ENCODE measurements at regions not wholly inside any gene's neighbourhood (a gene's known extent, or its start where the extent isn't known, plus 50 kb on each side); places are given as distances from the start of the nearest gene placed in this dataset.

DNA sequence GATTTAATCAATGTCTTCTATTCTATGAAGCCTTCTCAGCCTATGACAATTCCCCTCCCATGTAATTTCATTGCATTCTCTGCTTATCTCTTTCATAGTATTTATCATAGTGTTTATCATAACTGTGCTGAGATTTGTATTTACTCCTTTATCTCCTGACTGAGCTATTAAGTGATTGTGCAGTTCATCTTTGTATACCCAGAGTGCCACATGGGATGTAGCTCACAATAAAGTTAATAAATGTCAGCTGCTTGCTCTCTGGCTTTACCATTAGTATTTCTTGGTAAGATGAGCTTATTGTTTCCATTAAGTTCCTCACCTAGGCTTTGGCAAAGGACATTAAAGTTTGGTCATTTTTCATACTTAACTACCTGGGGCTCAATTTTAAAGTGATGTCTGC is 275.1 kb upstream of the MPDZ start:
- TF ChIP-seq EZH2 (IDR thresholded peaks at IDR 0.05; ENCODE audit: low read depth, unreplicated experiment), result no peak
- TF ChIP-seq, protein P1, sequence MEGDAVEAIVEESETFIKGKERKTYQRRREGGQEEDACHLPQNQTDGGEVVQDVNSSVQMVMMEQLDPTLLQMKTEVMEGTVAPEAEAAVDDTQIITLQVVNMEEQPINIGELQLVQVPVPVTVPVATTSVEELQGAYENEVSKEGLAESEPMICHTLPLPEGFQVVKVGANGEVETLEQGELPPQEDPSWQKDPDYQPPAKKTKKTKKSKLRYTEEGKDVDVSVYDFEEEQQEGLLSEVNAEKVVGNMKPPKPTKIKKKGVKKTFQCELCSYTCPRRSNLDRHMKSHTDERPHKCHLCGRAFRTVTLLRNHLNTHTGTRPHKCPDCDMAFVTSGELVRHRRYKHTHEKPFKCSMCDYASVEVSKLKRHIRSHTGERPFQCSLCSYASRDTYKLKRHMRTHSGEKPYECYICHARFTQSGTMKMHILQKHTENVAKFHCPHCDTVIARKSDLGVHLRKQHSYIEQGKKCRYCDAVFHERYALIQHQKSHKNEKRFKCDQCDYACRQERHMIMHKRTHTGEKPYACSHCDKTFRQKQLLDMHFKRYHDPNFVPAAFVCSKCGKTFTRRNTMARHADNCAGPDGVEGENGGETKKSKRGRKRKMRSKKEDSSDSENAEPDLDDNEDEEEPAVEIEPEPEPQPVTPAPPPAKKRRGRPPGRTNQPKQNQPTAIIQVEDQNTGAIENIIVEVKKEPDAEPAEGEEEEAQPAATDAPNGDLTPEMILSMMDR (conservative IDR thresholded peaks at IDR 0.05; ENCODE audit: low read depth in 2 of 2), result no peak
- no peak for TF ChIP-seq POLR2AphosphoS5 (IDR thresholded peaks at IDR 0.05; ENCODE audit: low read depth)
- TF ChIP-seq, protein P2, sequence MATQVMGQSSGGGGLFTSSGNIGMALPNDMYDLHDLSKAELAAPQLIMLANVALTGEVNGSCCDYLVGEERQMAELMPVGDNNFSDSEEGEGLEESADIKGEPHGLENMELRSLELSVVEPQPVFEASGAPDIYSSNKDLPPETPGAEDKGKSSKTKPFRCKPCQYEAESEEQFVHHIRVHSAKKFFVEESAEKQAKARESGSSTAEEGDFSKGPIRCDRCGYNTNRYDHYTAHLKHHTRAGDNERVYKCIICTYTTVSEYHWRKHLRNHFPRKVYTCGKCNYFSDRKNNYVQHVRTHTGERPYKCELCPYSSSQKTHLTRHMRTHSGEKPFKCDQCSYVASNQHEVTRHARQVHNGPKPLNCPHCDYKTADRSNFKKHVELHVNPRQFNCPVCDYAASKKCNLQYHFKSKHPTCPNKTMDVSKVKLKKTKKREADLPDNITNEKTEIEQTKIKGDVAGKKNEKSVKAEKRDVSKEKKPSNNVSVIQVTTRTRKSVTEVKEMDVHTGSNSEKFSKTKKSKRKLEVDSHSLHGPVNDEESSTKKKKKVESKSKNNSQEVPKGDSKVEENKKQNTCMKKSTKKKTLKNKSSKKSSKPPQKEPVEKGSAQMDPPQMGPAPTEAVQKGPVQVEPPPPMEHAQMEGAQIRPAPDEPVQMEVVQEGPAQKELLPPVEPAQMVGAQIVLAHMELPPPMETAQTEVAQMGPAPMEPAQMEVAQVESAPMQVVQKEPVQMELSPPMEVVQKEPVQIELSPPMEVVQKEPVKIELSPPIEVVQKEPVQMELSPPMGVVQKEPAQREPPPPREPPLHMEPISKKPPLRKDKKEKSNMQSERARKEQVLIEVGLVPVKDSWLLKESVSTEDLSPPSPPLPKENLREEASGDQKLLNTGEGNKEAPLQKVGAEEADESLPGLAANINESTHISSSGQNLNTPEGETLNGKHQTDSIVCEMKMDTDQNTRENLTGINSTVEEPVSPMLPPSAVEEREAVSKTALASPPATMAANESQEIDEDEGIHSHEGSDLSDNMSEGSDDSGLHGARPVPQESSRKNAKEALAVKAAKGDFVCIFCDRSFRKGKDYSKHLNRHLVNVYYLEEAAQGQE (IDR thresholded peaks at IDR 0.05; ENCODE audit: unreplicated experiment), result no peak
- TF ChIP-seq ZNF331 (CRISPR knock-in tag; IDR thresholded peaks at IDR 0.05; ENCODE audit: low read depth), result no peak
- TF ChIP-seq CREB1 (CRISPR knock-in tag; IDR thresholded peaks at IDR 0.05; ENCODE audit: low read depth), result no peak
- TF ChIP-seq EZH2phosphoT487 (IDR thresholded peaks at IDR 0.05; ENCODE audit: unreplicated experiment), result no peak

Data from GM23338 (cell line).